Stomach (tissue), 8 donors: ENCODE measurements at regions not wholly inside any gene's neighbourhood (a gene's known extent, or its start where the extent isn't known, plus 50 kb on each side); places are given as distances from the start of the nearest gene placed in this dataset.

Experiments
- DNase-seq, 2 donors: peaks; one replicate each; pipeline versions ENCODE4 v3.0.0 to v3.0.0-alpha.2; 2013 to 2019
- H3K27ac ChIP-seq, 5 donors: fragments of 200-600 bp in 4 of 5; sonication (generic) in 4 of 5; one replicate each; pipeline ENCODE4 v1.5.1; 2013 to 2019; ENCODE audit warnings: mild to moderate bottlenecking in 1 of 5, moderate library complexity in 1 of 5
- H3K27me3 ChIP-seq, 3 donors: fragments of 200-600 bp; sonication (generic); one replicate each; pipeline ENCODE4 v1.5.1; 2017 to 2019; ENCODE audit warnings: mixed run types in 1 of 3
- H3K36me3 ChIP-seq, 4 donors: fragments of 200-600 bp; sonication (generic); 1 replicate in 3 of 4; 2 replicates in 1 of 4; pipeline ENCODE4 v1.5.1; 2016 to 2019
- H3K4me1 ChIP-seq, 4 donors: fragments of 200-600 bp; sonication (generic); one replicate each; pipeline ENCODE4 v1.5.1; 2016 to 2019
- H3K4me3 ChIP-seq, 4 donors: fragments of 200-600 bp; sonication (generic) in 3 of 4; one replicate each; pipeline ENCODE4 v1.5.1; 2016 to 2019; ENCODE audit warnings: mild to moderate bottlenecking in 1 of 4
- H3K9me3 ChIP-seq, 4 donors: fragments of 200-600 bp; sonication (generic); one replicate each; pipeline ENCODE4 v1.5.1; 2016 to 2019
- CTCF ChIP-seq, 7 experiments: fragments of 450-650 bp in 4 of 7; fragments of 200-600 bp in 3 of 7; sonication (generic) in 3 of 7; IDR thresholded peaks; one replicate each; pipeline ENCODE4 v1.5.1; 2016 to 2019; ENCODE audit warnings: antibody characterized with exemption in 7 of 7, control low read depth in 2 of 7, mild to moderate bottlenecking in 1 of 7
- EP300 ChIP-seq: sonication (generic); formaldehyde crosslinking; IDR thresholded peaks from one replicate; pipeline ENCODE4 v1.6.1; 2017; ENCODE audit warnings: antibody characterized with exemption
- POLR2A ChIP-seq, 4 donors: fragments of 450-650 bp; IDR thresholded peaks; one replicate each; pipeline ENCODE4 v1.6.1; 2016; ENCODE audit warnings: antibody characterized with exemption in 4 of 4, control low read depth in 2 of 4, mild to moderate bottlenecking in 1 of 4, moderate library complexity in 1 of 4
- POLR2AphosphoS5 ChIP-seq, 3 donors: sonication (generic); formaldehyde crosslinking; IDR thresholded peaks; one replicate each; pipeline ENCODE4 v1.6.1; 2016; ENCODE audit warnings: antibody characterized with exemption in 3 of 3
- WGBS, 5 donors: extraction: QIAGEN DNeasy Blood & Tissue Kit in 3 of 5; methylation state at CpG; one replicate each; pipeline versions ENCODE4 v1.1.5 to v1.1.7; 2013 to 2018; 5-methylcytosine and 5-hydroxymethylcytosine counted together
- intact Hi-C: fragments of 100-400 bp; cut with DNase I; formaldehyde crosslinking; loops from one replicate; pipeline ENCODE4 v1.15.1; 2023; ENCODE audit warnings: low total_unique reads
- donor health status: healthy with polysubstance abuse.
- donor health status: Bipolar disorder and iron deficiency.
- donor health status: healthy.

- no peak for TF ChIP-seq CTCF (IDR thresholded peaks at IDR 0.05)
- no peak for TF ChIP-seq EP300
- TF ChIP-seq POLR2AphosphoS5 (IDR thresholded peaks at IDR 0.05): no peak
- TF ChIP-seq POLR2A (IDR thresholded peaks at IDR 0.05): no peak
- Histone ChIP-seq H3K27ac (no peak overlapping the region), H3K9me3 (no peaks in the 10 kb centered on the region), H3K4me3 (no peak overlapping the region), H3K36me3 (no peaks in the 10 kb centered on the region), H3K4me1 (no peaks in the 10 kb centered on the region), H3K27me3 (no peaks in the 10 kb centered on the region)
- intact Hi-C loops: no loop called here
- DNase-seq: no peak
- 56 to 69% (median 65%) methylated on average over 2 of the region's 2 CpGs for WGBS, 5 donors
Measured at GRCh38 chr13:106433066-106433465, 102.4 kb downstream of the EFNB2 start.

GRCh38 chr13:106432636-106433035 is 102.8 kb downstream of the EFNB2 start:
- no peak overlapping the region for H3K4me3 ChIP-seq
- no peaks in the 10 kb centered on the region for H3K27me3 ChIP-seq
- no peak for DNase-seq
- H3K27ac ChIP-seq: no peak overlapping the region
- H3K9me3 ChIP-seq: no peaks in the 10 kb centered on the region
- H3K36me3 ChIP-seq: no peaks in the 10 kb centered on the region
- TF ChIP-seq POLR2A (IDR thresholded peaks at IDR 0.05) (no peak), EP300 (no peak), POLR2AphosphoS5 (IDR thresholded peaks at IDR 0.05) (no peak), CTCF (IDR thresholded peaks at IDR 0.05) (no peak)
- H3K4me1 ChIP-seq: no peaks in the 10 kb centered on the region
- intact Hi-C loops: no loop called here
- WGBS, 5 donors: 75 to 81% (median 78%) methylated on average over 3 of the region's 3 CpGs

GRCh38 chr13:106426909-106427308 is 108.6 kb downstream of the EFNB2 start:
- Histone ChIP-seq H3K27me3 (no peaks in the 10 kb centered on the region), H3K27ac (no peak overlapping the region), H3K4me3 (no peak overlapping the region), H3K36me3 (no peaks in the 10 kb centered on the region), H3K9me3 (no peaks in the 10 kb centered on the region), H3K4me1 (no peaks in the 10 kb centered on the region)
- 85 to 91% (median 89%) methylated on average over 4 of the region's 4 CpGs for WGBS, 5 donors
- intact Hi-C loops: no loop called here
- TF ChIP-seq POLR2A (IDR thresholded peaks at IDR 0.05) (no peak), CTCF (IDR thresholded peaks at IDR 0.05) (no peak), POLR2AphosphoS5 (IDR thresholded peaks at IDR 0.05) (no peak), EP300 (no peak)
- DNase-seq: no peak

- intact Hi-C loops: no loop called here
- TF ChIP-seq EP300 (no peak), POLR2AphosphoS5 (IDR thresholded peaks at IDR 0.05) (no peak), CTCF (IDR thresholded peaks at IDR 0.05) (no peak), POLR2A (IDR thresholded peaks at IDR 0.05) (no peak)
- Histone ChIP-seq H3K36me3 (no peaks in the 10 kb centered on the region), H3K4me3 (no peak overlapping the region), H3K4me1 (no peaks in the 10 kb centered on the region), H3K27ac (no peak overlapping the region), H3K27me3 (no peaks in the 10 kb centered on the region), H3K9me3 (no peaks in the 10 kb centered on the region)
- 88 to 93% (median 91%) methylated on average over 17 of the region's 17 CpGs for WGBS, 5 donors
- peak in 1 of 2 donors; percentile 21 for DNase-seq
Measured at GRCh38 chr13:106425661-106426060, 109.8 kb downstream of the EFNB2 start.
